ENCODE measurements at regions not wholly inside any gene's neighbourhood (a gene's known extent, or its start where the extent isn't known, plus 50 kb on each side); places are given as distances from the start of the nearest gene placed in this dataset.

GRCh38 chr4:4729206-4729605 is 130.3 kb upstream of the MSX1 start:
- ChIA-PET CTCF (interaction anchor here (1.5 to 2.0 kb wide), 2 partner anchors 8 to 42 kb away, joined by 3 to 8 read pairs; no protein-coding TSS in a partner anchor), POLR2A (no interaction called here)
- Histone ChIP-seq H3K36me3 (replicated peaks in 1 of 2; ENCODE audit: control insufficient read depth in 1 of 2, insufficient read depth in 2 of 2, low read length in 1 of 2) (no peaks in the 10 kb centered on the region), H4K20me1 (ENCODE audit: insufficient read depth) (no peaks in the 10 kb centered on the region), H3K9me2 (no peaks in the 10 kb centered on the region), H3F3A (replicated peaks; ENCODE audit: insufficient read depth) (no peaks in the 10 kb centered on the region), H3K4me2 (no peak overlapping the region), H3K27ac (ENCODE audit: low read depth in 2 of 2, low read length in 1 of 2) (no peak overlapping the region), H3K9me3 (no peaks in the 10 kb centered on the region; the same call in 1 of the 2 replicates), H3K79me2 (ENCODE audit: insufficient read depth) (no peaks in the 10 kb centered on the region), H2AFZ (ENCODE audit: low read depth) (no peak overlapping the region), H3K27me3 (ENCODE audit: insufficient read depth) (no peaks in the 10 kb centered on the region), H3K9ac (no peak overlapping the region), H3K4me3 (ENCODE audit: low read depth in 2 of 2, low read length in 1 of 2) (no peak overlapping the region), H3K4me1 (ENCODE audit: control insufficient read depth in 1 of 2, insufficient read depth in 2 of 2, low read depth in 1 of 2, low read length in 1 of 2) (no peaks in the 10 kb centered on the region)
- no peak for DNase-seq
- 44% methylated on average over 6 of the region's 7 CpGs for WGBS (ENCODE audit: low lambda C conversion rate)
- TF ChIP-seq GATA2 (CRISPR knock-in tag; IDR thresholded peaks at IDR 0.05), result no peak
- no peak for TF ChIP-seq MEF2A (IDR thresholded peaks at IDR 0.05; ENCODE audit: borderline replicate concordance, low read depth)
- no peak for TF ChIP-seq MAX (IDR thresholded peaks at IDR 0.05; ENCODE audit: low read depth)
- no peak for TF ChIP-seq ZBTB33 (IDR thresholded peaks at IDR 0.05; ENCODE audit: borderline replicate concordance, low read depth)

GRCh38 chr4:4727536-4727935 is 131.9 kb upstream of the MSX1 start:
- Histone ChIP-seq H3K36me3 (replicated peaks in 1 of 2; ENCODE audit: control insufficient read depth in 1 of 2, insufficient read depth in 2 of 2, low read length in 1 of 2) (no peaks in the 10 kb centered on the region), H3K79me2 (ENCODE audit: insufficient read depth) (no peaks in the 10 kb centered on the region), H3K4me2 (no peak overlapping the region), H3K9me2 (no peaks in the 10 kb centered on the region), H2AFZ (ENCODE audit: low read depth) (no peak overlapping the region), H3K9me3 (no peaks in the 10 kb centered on the region; the same call in 1 of the 2 replicates), H4K20me1 (ENCODE audit: insufficient read depth) (no peaks in the 10 kb centered on the region), H3K27me3 (ENCODE audit: insufficient read depth) (no peaks in the 10 kb centered on the region), H3K27ac (ENCODE audit: low read depth in 2 of 2, low read length in 1 of 2) (no peak overlapping the region), H3K9ac (no peak overlapping the region), H3K4me3 (ENCODE audit: low read depth in 2 of 2, low read length in 1 of 2) (no peak overlapping the region), H3K4me1 (ENCODE audit: control insufficient read depth in 1 of 2, insufficient read depth in 2 of 2, low read depth in 1 of 2, low read length in 1 of 2) (no peaks in the 10 kb centered on the region), H3F3A (replicated peaks; ENCODE audit: insufficient read depth) (no peaks in the 10 kb centered on the region)
- ChIA-PET POLR2A (no interaction called here), CTCF (interaction anchor here (1.0 kb wide), 1 partner anchor 11 kb away, joined by 3 read pairs; no protein-coding TSS in a partner anchor)
- DNase-seq, result no peak
- WGBS (ENCODE audit: low lambda C conversion rate), result 22% methylated on average over 1 of the region's 1 CpG
- TF ChIP-seq GABPA (IDR thresholded peaks at IDR 0.05; ENCODE audit: low read depth) (no peak), USF2 (IDR thresholded peaks at IDR 0.05; ENCODE audit: borderline replicate concordance, low read depth, low read length) (no peak), EZH2phosphoT487 (IDR thresholded peaks at IDR 0.05; ENCODE audit: borderline replicate concordance, low read depth) (no peak), RXRA (IDR thresholded peaks at IDR 0.05; ENCODE audit: borderline replicate concordance, low read depth) (no peak), ZBTB33 (IDR thresholded peaks at IDR 0.05; ENCODE audit: borderline replicate concordance, low read depth) (no peak), RAD21 (IDR thresholded peaks at IDR 0.05; ENCODE audit: low read length) (no peak), FOXM1 (IDR thresholded peaks at IDR 0.05; ENCODE audit: low read depth) (no peak), MXI1 (IDR thresholded peaks at IDR 0.05; ENCODE audit: low read depth, low read length) (no peak), FOXJ3 (CRISPR knock-in tag; IDR thresholded peaks at IDR 0.05) (no peak), POLR2AphosphoS5 (IDR thresholded peaks at IDR 0.05; ENCODE audit: low read depth, low read length) (no peak), NFIC (IDR thresholded peaks at IDR 0.05; ENCODE audit: borderline replicate concordance) (no peak), TEAD4 (IDR thresholded peaks at IDR 0.05; ENCODE audit: borderline replicate concordance, insufficient read depth) (no peak), NRF1 (IDR thresholded peaks at IDR 0.05; ENCODE audit: low read depth, low read length) (no peak), TAF1 (IDR thresholded peaks at IDR 0.05; ENCODE audit: borderline replicate concordance, low read depth, low read length) (no peak), IRF3 (IDR thresholded peaks at IDR 0.05; ENCODE audit: low read depth, low read length) (no peak), GATA2 (CRISPR knock-in tag; IDR thresholded peaks at IDR 0.05) (no peak), FOSL2 (IDR thresholded peaks at IDR 0.05; ENCODE audit: borderline replicate concordance, low read depth) (no peak)

All from SK-N-SH (cell line).